Body of pancreas (tissue), 4 donors: ENCODE measurements at regions not wholly inside any gene's neighbourhood (a gene's known extent, or its start where the extent isn't known, plus 50 kb on each side); places are given as distances from the start of the nearest gene placed in this dataset.

Experiments used
- CTCF ChIP-seq, 7 experiments: fragments of 450-650 bp in 4 of 7; fragments of 200-600 bp in 3 of 7; sonication (generic) in 3 of 7; IDR thresholded peaks; one replicate each; pipeline ENCODE4 v1.5.1; 2016 to 2019; ENCODE audit warnings: antibody characterized with exemption in 7 of 7
- POLR2A ChIP-seq, 3 donors: fragments of 450-650 bp; IDR thresholded peaks; one replicate each; pipeline ENCODE4 v1.6.1; 2016; ENCODE audit warnings: antibody characterized with exemption in 3 of 3, mild to moderate bottlenecking in 2 of 3

GRCh38 chr22:47453049-47453448 lies 690.6 kb downstream of the TBC1D22A start:
- no peak for TF ChIP-seq POLR2A (IDR thresholded peaks at IDR 0.05)
- no peak for TF ChIP-seq CTCF (IDR thresholded peaks at IDR 0.05)
